GM18907 (cell line): ENCODE measurements at regions not wholly inside any gene's neighbourhood (a gene's known extent, or its start where the extent isn't known, plus 50 kb on each side); places are given as distances from the start of the nearest gene placed in this dataset.

Experiments used
- ATAC-seq: cut with Tn5 transposase; IDR thresholded peaks from one replicate; pipeline ENCODE4 v1.9.1; 2021; ENCODE audit warnings: mild to moderate bottlenecking, moderate library complexity; ENCODE audit not compliant: unreplicated experiment

GRCh38 chr11:112770487-112770886 is 190.7 kb upstream of the NCAM1 start:
- no peak for ATAC-seq

DNA sequence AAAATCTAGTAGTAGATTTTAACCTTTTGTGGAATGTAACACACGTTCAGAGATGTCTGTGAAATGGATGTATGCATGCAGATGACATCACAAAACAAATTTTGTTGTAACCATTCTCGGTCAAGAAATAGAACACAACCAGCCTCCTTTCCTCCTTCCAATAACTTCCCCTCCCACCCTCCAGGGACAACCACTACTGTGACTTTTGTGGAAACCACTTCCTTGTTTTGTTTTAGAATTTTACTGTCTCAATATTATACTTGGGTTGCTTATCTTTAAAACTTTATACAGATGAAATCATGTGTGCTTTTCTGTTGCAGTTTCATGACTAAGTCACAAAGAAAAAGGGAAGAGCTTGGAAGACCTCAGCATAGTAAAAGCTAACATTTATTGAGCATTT is 189.4 kb upstream of the NCAM1 start:
- ATAC-seq, result no peak

- no peak for ATAC-seq
These were observed 188.0 kb upstream of the NCAM1 start for GRCh38 chr11:112773264-112773663.

DNA sequence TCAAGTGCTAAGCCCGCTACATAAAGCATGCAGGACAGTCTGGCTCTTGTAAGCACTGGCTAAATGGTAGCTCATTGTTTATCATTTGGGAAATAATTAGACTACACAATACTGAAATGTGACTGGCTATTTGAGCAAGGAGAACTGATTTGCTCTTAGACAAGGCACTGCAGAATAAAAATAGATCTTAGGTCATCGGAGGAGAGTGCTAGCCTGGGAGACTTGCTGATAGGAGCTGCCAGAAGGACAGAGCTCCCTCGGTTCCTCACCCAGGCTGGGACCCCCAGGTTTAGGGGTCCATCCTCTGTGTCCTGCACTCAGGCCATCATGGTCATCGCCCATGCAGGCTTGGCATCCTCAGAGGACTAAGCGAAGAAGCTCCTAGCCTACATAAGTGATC is 184.4 kb upstream of the NCAM1 start:
- ATAC-seq, result no peak

GRCh38 chr11:112777283-112777751 is 183.9 kb upstream of the NCAM1 start:
- ATAC-seq, result no peak

GRCh38 chr11:112778091-112778876 is 182.9 kb upstream of the NCAM1 start:
- ATAC-seq, result no peak

DNA sequence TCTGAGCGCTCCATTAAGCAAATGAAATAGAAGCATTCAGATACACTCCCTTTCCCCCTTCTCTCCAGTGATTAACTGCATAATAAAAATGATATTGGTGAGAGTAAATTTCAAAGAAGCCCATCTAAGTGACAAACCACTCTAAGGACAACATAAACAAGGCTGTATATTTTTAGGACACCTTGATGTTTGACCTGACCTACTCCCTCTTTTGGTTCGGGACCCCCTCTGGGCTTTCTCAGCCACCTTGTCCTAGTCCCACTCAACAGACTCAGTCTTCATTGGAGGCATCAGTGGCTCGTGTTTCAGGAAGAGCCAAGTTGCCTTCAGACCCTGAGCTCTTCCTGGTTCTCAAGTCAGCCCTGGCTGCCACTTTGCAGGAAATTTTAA is 182.3 kb upstream of the NCAM1 start:
- no peak for ATAC-seq

DNA sequence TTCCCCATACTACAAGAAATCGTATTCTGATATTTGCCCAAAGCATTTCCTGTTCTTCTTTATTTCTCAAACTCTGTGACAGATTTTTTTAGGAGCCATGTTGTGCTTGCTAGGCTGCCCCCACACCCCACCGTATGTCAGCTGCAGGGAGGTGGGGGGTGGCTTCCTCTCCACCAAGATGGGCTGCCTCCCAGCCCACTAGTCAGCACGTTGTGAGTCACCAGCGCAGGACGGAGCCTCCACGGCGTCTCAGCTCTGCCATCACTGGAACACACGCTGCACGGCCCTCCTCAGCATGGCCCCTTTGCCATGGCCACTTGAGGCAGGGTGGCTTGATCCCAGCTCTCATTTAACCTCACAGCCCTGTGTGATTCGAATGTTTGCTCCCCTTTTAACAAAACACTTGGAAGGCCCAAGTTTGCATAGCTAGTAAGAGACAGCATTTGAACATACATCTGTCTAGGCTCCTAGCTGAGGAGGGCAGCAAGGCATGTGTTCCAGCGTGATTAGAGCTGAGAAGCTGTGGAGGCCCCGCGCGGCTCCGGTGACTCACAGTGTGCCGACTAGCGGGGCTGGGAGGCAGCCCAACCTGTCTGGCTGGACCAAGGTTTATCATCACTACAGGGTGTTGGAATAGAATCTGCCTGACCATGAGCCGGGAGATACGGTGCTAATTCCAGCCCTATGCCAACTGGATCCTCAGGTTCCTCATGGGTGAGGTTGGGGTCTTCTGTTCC is 180.7 kb upstream of the NCAM1 start:
- ATAC-seq, result no peak

DNA sequence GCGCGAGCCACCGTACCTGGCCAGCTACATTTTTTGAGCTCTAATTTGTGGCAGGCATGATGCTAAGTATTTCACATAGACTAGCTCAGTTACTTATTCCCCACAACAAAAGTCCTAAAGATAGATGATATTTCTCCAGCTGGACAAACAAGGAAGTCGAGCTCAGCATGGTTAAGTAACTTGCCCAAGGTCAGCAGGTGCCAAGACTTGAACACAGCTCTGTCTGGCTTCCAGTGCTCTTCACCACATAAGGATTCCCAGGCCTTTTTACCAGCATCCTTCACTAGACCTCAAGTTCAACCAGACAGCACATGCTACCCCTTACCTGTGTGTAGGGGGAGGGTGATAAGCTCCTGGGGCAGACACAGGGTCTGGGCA is 177.3 kb upstream of the NCAM1 start:
- ATAC-seq, result no peak

GRCh38 chr11:112784323-112785073 is 176.7 kb upstream of the NCAM1 start:
- no peak for ATAC-seq

- no peak for ATAC-seq
These were observed 176.1 kb upstream of the NCAM1 start for GRCh38 chr11:112785149-112785548.

GRCh38 chr11:112785719-112786118 is 175.5 kb upstream of the NCAM1 start:
- ATAC-seq, result no peak

- no peak for ATAC-seq
These were observed 175.0 kb upstream of the NCAM1 start for GRCh38 chr11:112786196-112786595.

- no peak for ATAC-seq
These were observed 174.2 kb upstream of the NCAM1 start for GRCh38 chr11:112786886-112787530.

DNA sequence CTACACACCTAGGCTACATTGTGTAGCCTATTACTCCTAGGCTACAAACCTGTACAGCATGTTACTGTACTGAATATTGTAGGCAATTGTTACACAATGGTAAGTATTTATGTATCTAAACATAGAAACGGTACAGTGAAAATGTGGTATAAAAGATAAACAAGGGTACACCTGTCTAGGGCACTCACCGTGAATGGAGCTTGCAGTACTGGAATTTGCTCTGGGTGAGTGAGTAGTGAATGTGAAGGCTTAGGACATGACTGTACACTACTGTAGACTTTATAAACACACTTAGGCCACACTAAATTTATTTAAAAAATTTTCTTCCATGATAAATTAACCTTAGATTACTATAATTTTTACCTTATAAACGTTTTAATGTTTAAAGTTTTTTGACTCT is 171.7 kb upstream of the NCAM1 start:
- no peak for ATAC-seq

- no peak for ATAC-seq
These were observed 170.9 kb upstream of the NCAM1 start for GRCh38 chr11:112790286-112790685.

- no peak for ATAC-seq
These were observed 169.2 kb upstream of the NCAM1 start for GRCh38 chr11:112792070-112792469.

- ATAC-seq, result no peak
These were observed 167.8 kb upstream of the NCAM1 start for GRCh38 chr11:112793416-112793815.

DNA sequence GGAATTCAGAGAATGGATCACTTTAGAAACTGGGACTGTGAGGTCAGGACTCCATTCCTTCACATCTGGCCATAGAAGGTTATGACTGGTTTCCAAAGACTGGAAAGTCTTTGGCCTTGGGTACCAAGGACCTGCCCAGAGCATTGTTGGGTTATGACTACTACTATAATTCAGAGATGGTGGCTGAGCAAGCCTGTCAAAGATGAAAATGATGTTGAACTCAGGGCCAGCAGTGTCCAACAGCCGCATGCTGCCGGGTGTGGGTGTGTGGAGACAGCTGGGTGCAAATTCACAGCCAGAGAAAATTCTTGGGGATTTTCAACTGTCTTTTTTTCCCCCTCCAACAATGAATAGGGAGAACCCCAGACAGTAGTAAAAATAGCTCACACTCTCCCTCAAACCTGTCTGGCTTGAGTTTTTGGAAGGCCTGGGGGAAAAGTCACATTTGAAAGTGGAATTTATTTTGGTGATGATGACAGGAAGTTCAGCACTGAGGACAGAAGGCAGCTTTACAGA is 166.8 kb upstream of the NCAM1 start:
- no peak for ATAC-seq

DNA sequence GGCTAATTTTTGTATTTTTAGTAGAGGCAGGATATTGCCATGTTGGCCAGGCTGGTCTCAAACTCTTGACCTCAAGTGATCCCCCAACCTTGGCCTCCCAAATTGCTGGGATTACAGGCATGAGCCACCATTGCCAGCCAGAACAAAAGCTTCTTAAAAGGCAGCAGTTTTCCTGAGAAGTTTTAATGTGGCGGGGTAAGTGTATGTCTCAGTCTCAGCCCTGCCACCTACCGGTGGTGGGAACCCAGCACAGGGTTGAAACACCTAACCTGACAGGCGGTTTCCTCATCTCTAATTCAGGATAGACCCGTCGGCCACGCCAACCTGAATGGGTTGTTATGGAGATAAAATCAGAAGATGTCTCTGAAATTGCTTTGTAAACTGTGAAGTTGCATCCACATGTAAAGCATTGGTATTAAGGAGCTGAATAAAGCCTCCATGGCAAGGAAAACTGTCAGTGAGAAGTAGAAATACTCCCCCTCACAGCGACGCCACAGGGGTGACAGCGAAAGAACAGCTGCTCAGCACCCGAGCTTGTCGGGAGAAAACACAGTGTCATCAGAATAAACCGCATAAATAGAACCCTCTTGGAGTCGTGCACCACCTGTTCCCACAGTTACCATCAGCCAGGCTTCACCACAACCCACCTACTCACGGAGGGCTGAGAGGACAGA is 165.9 kb upstream of the NCAM1 start:
- no peak for ATAC-seq
